Stimulated activated CD8-positive, alpha-beta memory T cell treated with anti-CD3 and anti-CD28 coated beads, Interleukin-15, amount 100 ng/mL, for 1 hour (primary cell): ENCODE measurements at regions not wholly inside any gene's neighbourhood (a gene's known extent, or its start where the extent isn't known, plus 50 kb on each side); places are given as distances from the start of the nearest gene placed in this dataset.

Experiments
- DNase-seq: peaks from one replicate; pipeline ENCODE4 v3.0.0-alpha.2; 2020; ENCODE audit warnings: low read depth

DNA sequence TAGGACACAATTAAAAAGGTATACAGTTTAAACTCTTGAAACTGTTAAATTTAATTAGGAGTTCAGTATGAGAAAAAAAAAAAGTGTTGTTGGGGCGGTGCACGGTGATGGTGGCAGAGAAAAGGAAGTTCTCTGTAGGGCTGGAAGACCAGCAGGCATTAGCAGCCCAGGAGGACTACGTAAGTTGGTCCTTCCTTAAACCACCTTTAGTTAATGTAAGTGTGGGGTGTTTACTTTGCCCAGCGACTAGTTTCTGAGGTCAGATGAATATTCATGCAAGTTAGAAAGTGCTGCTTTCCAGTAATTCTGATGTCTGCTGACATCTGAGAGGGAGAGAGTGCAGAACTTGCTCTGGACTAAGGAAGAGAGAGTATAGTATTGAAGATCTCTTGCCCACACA is 54.9 kb downstream of the NKX2-1 start:
- DNase-seq: no peak

DNA sequence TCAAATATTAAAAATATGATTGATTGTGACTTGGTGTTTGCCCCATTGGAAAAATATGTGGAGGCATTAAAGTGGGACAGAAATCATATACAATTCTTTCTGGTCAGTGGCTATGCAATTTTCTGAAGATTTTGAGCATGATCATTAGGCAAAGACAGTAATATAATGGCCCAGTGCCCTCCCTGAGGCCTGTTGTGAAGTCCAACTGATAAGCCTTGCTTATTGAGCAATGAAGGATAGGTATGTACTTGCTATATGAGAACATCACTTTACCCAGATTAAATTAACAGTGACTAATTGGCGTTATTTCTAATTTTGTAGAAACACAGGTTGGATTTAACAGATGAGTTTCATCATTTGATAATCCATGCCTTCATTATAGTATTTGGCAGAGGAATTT is 57.1 kb downstream of the NKX2-1 start:
- DNase-seq: no peak

DNA sequence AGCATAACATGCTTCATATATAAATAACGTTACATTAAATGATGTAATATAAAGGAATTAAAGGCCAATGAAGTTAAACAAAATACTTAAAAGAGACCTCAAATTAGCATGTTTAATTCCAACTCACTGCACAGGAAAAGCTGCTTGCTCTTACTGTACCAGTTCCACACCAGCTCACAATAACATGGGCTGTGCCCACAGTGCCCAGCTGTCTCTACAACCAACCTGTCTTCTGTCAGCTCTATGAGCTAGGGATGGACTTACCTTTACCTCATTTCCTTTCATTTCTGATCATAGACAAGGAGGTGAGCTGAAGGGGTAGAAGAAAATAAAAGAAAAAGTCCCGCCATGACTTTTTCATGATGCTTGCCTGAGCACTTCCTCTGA is 64.8 kb downstream of the NKX2-1 start:
- DNase-seq: no peak

DNA sequence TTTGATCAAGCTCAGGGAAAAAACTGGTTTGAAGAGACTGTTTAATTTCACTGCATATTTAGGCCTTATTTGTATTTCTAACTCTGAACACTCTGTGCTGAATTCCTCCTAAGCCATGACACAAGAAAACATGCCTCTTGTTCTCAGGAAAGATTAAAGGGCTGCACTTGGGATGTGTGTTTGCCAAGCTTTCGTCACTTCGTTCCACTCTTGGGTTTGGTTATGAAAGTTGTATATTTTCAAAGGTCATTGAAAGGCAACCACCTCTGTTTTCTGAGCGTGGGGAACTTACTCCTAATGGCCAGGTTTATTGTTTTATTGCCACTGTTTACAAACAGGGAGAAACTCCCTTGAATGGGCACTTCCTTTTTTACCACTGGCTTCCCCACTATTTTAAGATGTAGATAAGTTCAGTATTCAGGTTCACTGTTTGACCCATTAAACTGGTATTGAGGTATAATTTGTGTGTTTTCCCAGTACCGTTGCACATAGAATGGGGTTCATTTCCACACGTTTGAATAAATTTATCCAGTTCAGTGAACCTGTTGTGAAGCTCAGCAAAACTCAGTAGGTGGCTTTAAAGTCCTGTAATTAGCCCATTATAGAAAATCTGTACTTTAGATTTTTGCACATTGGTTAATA is 65.3 kb downstream of the NKX2-1 start:
- DNase-seq: no peak

DNA sequence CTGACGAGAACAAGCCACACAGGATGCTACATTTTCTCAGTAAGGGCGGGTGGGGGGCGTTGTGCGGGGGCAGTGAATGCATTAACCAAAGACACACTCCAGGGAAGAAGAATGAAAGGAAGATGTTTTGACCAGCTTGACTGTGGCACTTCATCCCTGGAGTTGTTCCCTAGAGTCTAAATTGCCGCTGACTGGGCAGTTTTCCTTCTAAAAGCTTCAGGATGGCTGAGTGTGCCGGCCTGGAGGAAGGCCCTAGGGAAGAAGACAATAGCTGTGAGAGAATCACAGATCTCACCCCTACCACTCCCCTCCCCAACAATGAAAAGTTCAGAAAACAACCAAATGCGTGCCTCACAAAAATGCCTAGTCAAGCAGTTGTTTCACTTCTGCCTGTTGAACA is 67.2 kb downstream of the NKX2-1 start:
- no peak for DNase-seq

DNA sequence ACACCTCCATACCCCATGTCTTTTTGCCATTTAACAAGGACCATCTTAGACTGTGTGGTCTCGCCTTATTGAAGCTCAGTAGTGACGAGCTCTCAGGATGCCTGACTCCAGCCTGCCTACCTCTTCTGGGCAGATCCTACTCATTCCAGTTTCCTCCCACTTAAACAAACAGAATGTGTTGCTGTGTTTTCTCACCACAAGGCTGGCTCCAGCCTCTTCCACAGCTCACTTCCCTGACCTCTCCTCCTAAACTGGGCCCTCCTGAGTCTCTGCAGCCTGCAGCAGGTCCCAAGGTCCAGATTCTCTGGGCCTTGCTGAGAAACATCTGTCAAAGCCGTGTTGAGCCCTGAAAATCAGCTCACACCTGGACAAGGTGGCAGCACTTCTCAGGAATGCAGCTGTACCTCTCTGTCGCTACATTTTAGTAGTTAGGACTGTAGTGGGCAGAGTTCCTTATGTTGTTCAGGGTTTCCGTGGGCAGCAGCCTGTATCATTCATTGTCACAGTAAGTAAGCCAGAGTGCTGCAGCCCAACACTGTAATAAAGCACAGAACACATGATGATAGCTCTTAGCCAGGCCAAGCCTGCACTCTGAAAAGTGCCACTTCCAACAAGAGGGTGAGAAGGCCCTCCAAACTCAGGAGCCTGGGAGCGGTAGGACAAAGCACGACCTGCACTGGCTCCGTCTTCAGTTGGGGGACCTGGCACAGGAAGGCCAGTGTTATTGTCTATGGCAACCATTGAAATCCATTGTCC is 68.5 kb downstream of the NKX2-1 start:
- no peak for DNase-seq

DNA sequence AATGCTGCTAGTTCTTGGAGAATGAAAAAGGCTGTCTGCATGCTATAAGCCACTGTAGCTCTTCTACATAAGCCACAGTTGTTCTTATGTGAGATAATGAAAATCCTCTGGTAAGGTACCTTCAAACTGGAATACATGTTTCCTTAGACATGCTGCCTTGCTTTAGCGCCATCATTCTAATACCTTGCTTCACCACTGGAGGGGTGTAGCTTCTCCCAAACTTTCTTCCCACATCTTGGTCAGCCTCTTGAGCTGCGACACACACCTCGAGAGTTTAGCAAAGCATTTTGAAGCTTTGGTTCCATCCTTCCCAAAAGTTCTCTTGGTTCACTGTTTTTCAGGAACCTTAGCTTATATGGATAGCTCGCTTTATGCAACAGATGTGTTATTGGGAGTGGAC is 69.5 kb downstream of the NKX2-1 start:
- no peak for DNase-seq

DNA sequence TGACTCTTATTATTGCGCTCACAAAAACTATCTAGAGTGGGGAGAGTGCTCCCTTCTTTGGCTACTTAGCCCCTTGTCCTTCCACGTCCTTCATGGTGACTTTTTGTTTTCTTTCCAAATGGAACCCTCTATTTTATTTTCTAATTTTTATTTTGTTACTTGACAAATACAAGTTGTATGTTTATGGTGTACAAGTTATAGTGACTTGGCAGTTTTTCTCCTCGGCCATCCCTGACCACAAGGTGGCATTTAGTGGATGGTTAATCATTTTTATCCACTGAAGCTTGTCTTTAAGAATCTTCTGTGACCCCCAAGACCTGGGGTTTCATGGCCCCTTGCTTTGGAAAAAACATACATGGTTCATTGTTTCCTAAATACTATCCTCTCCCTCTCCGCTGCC is 70.1 kb downstream of the NKX2-1 start:
- DNase-seq: no peak

DNA sequence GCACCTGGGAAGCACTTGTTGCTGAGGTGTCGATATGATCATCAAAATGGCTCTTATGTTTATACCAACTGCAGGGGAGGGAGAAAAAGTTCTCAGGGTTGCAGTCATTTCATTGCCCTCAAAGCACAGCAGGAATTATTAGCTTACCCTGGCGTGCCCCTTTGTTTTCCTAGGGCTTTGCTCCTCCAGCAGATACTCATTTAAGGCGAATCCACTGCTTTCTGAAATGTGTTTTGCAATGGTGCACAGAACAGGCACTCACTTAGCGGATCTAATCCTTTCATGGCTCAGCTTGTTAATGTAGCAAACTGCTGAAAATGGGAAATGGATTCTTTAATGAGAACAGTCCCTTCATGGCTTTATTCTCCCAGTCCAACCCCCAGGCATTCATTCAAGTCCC is 76.7 kb downstream of the NKX2-1 start:
- DNase-seq: no peak

DNA sequence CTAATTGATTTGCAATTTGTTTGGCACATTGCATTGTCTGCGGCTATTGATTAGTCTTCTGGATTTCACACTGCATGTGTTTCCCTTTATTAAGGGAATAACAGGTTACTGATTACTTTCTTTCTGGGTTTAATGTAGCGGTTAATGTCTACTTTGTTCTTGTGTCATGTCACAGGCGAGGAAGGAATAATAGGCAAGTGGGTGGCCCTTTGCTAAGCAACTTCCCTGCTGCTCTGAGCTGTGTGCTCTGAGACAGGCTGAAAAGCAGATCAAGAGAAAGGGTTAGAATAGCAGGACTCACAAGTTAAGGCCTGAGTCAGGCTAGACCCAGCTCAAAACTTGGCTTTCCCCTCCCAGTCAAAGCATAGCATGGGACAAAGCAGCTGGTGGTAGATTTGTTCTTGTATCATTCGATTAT is 77.2 kb downstream of the NKX2-1 start:
- DNase-seq: no peak

DNA sequence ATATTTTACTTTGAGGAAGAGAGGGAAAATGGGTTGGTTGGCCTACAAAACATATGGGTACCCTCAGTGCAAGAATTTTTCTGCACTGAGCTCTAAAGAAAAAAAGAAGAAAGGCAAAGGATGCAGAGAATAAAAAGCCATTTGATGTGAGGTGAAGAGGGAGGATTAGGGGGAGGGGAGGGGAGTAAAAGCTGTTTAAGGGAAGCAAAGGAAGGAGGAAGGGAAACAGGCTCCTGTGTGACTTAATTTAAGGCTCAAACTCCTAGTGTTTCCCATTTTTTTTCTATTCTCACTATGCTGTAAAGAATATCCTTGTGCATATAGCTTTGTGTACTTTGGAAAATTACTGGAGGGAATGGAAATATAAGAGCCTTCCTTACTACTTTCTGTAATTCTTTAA is 78.7 kb downstream of the NKX2-1 start:
- DNase-seq: no peak

DNA sequence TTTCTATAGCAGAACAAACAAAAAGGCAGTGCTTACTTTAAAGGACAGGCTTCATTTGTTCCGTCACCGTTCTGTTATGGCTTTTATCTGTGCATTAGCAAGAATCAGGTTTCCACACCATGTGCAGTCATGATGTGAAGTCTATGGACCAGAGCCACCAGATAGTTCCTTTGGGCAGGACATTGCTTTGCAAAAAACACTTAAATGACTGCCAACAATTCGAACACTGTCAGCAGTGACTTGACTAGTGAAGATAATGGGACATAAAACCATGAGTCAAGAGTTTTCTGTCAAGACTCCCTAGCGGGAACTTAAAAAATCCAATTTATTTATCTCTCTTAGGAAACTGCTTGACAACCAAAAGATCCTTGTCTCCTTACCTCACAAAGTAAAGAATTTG is 80.3 kb downstream of the NKX2-1 start:
- DNase-seq: no peak

DNA sequence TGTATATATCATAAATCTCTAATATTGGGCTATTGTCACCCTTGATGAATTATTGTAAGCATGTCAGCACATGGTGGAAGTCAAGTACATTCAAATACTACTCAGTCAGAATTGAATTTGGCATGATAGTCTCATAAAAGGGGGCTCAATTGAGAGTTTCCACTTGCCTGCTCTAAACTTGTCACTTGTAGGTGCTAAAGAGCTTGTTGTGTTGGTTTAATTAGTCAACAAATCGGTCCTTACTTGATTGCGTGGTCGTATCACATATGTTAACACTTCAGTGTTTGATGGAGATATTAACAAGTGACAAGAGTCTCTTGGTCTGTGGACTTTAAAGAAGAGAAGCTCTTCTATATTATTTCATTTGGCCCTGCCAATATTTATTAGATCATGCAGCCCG is 81.1 kb downstream of the NKX2-1 start:
- DNase-seq: no peak

DNA sequence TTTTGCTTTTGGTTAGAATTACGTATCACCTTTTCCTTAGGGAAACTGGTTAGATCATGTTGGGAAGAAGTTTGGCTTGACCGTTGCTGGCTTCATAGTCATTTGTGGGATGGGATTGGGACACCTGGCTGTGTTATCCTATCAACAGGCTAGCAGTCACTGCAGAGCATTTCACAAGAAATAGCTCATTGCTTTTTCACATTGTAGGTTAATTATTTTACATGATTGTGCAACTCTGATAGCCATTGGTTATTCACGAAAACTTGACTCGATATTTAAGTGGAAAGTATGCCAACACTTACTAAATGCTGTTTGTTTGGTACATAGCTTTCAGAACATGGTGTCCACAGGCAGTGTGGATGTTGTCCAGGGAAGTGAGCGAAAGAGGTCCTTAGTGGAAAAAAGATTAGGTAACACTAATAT is 89.4 kb downstream of the NKX2-1 start:
- no peak for DNase-seq

DNA sequence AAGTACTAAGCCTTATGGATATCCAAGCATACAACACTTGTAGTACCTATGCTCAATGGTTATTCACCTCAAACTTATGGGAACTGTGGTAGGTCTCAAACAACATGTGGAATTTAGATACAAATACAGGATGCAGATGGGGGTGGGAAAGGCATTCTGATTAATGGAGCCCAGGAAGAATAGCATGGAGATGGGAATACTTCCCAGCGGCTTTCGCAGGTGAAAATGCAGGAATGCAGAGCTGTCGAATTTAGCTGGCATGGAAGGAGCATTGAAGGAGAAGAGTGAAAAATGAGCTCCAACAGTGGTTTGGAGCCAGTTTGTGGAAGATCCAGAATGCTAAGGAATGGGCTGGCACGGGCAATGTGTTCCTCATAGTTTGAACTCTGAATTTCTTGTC is 89.9 kb downstream of the NKX2-1 start:
- no peak for DNase-seq

DNA sequence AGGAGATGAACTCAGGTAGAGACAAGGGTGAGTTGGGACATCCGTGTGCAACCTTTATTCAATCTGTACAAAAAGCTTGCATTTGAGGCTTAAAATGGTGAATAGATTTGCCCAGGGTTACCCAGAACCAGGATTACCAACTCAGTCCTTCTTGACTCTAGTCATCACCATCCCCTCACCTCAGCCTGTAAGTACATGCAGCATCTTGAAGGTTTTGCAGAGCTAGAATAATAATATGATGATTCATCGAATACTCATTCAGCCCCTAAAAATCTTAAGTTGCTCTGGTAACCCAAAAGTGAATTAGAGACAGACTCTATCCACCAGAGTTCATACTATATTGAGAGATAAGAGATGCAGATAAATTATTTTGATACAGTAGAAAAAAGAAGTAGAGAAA is 90.3 kb downstream of the NKX2-1 start:
- no peak for DNase-seq

DNA sequence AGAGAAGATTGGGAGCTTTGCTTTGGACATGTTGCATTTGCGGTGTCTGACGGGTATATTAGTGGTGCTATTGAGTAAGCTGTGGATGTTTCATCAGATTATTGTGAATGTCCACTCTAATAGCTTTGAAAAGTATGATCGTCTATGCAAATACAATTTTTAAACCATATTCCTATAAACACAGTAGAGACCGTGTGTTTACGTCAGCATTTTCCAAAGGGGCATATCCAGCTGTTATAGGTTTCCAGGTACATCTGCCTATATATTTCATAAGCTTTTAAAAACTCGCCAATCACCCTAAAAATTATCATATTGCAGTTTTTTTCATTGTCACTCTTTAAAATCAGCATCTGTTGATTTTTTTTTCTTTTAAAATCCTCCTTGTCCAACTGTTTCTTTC is 91.7 kb downstream of the NKX2-1 start:
- DNase-seq: no peak

DNA sequence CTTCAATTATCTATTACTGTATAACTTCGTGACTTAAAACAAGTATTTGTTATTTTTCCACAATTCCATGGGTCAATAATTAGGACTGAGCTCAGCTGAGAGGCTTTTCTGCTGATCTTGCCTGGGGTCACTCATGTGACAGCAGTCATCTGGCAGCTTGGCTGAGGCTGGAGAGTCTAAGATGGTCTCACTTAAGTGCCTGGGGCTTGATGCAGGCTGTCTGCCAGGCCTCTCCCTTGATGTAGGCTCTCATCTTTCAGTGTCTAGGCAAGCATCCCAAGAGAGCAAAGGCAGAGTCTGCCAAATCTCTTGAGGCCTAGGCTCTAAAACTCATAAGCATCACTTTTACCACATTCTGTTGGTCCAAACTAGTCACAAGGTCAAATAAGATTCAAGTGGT is 93.2 kb downstream of the NKX2-1 start:
- DNase-seq: no peak

DNA sequence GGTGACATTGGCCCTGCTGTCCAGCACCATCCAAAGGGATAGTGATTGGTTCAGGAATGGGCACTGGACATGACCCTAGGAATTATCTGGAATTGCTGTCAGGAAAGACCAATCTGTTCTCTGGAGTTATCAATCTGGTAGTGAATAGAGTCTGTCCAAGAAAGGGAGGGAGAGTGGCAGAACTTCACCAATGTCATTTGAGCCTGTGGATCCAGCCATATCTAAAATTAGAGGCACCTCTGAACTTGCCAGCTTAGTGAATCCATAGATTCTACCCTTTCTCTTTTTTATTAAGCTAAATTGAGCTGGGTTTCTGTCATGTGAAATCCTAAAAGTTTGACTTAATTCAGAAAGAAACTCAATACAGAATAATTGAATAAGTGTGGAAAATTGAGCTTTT is 93.9 kb downstream of the NKX2-1 start:
- no peak for DNase-seq

DNA sequence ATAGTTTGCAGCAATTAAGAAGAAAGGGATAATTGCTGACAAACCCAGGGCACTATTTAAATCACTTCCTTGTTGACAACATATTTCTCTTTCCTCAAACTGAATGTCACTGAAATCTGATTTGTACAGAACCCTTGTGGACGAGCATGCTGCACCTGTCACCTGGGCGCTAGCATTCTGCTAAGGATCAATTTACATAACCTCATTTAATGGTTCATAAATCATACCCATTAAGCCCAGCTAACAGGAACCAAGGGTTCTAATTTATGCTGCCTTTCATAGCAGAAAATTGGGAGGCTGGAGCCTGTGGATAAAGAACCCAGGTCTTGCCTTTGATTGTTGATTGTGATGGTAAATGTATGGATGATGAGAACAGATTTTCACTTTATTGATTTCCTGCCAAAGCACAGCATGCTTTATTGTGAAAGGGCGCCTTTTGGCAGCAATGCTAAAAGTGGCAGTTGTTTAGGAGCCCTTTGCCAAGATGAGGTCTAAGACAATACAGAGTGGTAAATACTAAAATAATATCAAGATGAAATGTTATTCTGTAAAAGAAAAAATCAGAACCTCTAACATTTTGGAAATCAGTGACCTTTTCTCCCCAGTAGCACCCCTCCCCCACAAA is 95.4 kb downstream of the NKX2-1 start:
- DNase-seq: no peak

DNA sequence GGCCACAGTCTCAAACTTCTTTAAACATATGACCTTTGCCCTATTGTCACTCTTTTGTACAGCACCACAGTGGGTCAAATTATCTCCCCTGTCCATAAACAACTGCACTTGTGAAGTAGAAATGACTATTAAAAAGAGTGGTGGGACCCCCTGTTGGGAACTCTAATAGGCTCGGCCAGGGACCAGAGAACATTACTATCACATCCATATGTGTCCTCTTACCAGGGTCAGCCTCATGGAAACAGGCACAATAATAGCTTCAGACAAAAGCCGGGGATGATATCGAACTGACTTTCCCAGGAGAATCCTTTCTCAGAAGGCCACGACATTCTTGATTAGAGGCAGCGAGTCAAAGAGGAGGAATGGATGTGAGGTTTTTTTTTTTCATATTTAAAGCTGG is 96.6 kb downstream of the NKX2-1 start:
- no peak for DNase-seq

DNA sequence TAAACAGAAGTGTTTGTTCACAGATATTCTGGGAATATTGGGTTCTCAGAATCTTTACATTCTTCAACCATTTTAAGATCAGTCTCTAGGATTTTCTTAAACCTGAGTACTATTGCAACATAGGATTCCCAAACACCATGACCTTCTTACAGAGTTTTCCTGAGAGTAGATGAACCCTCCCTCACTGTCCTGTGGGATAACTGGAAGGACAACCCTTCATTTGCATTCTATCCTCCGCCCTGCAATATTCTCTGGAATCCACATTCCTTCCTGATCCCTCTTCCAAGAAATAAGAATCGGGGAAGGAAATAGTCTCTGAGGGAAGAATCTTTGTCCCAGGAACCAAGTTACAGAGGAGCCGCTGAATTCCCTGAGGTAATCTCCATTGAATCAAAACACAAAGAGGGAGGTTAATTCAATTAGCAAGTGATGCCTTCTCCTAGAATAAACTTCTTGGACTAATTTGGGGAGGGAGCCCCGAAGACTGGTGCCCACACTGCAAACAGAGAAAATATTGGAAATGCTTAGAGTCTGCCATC is 99.8 kb upstream of the MBIP start:
- no peak for DNase-seq

DNA sequence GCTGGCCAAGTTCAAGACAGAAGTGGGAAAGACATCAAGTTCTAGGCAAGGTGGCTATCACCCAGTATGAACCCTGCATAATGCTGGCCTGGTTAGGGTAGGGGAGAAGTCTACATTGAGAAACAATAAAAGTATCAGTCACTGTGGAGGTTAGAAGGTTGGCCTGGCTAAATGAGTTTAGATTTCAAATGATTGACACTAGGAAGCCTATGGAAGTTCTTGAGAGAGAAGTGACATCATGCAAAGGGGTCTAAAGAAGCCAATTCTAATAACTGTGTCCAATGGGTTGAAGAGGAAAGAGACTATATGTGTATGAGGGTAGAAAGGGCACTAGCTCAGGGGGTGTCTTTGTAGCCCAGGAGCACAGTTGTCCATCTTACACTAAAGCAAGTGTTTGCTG is 98.5 kb upstream of the MBIP start:
- DNase-seq: no peak
